Liver (tissue), 8 donors: ENCODE measurements at regions not wholly inside any gene's neighbourhood (a gene's known extent, or its start where the extent isn't known, plus 50 kb on each side); places are given as distances from the start of the nearest gene placed in this dataset.

Experiments used
- DNase-seq: peaks from one replicate; pipeline ENCODE4 v3.0.0-alpha.2; 2017; ENCODE audit warnings: low spot score
- H3K27ac ChIP-seq, 2 donors: one replicate each; pipeline ENCODE4 v1.7.0; 2013; ENCODE audit warnings: inconsistent platforms in 2 of 2, low read length in 2 of 2, control low read depth in 1 of 2, low read depth in 1 of 2, mild to moderate bottlenecking in 1 of 2
- H3K27me3 ChIP-seq, 4 donors: one replicate each; pipeline versions ENCODE4 v1.6.1 to v1.7.0; 2013; ENCODE audit warnings: low read length in 3 of 4, inconsistent platforms in 1 of 4, mild to moderate bottlenecking in 1 of 4, moderate library complexity in 1 of 4; ENCODE audit not compliant: control insufficient read depth in 4 of 4, insufficient read depth in 4 of 4
- H3K36me3 ChIP-seq, 4 donors: one replicate each; pipeline versions ENCODE4 v1.6.1 to v1.7.0; 2013; ENCODE audit warnings: low read length in 3 of 4, mild to moderate bottlenecking in 3 of 4, low read depth in 1 of 4, moderate library complexity in 1 of 4; ENCODE audit not compliant: control insufficient read depth in 4 of 4, insufficient read depth in 3 of 4
- H3K4me1 ChIP-seq, 4 donors: one replicate each; pipeline versions ENCODE4 v1.6.1 to v1.7.0; 2013; ENCODE audit warnings: low read length in 3 of 4, mild to moderate bottlenecking in 3 of 4, moderate library complexity in 1 of 4; ENCODE audit not compliant: control insufficient read depth in 4 of 4, insufficient read depth in 4 of 4
- H3K4me3 ChIP-seq, 3 donors: one replicate each; pipeline versions ENCODE4 v1.6.1 to v1.7.0; 2013; ENCODE audit warnings: low read length in 3 of 3, control low read depth in 1 of 3, low read depth in 1 of 3, mild to moderate bottlenecking in 1 of 3
- H3K9ac ChIP-seq, 2 donors: one replicate each; pipeline ENCODE4 v1.7.0; 2013; ENCODE audit warnings: low read length in 2 of 2, mild to moderate bottlenecking in 2 of 2, moderate library complexity in 2 of 2, control low read depth in 1 of 2, low read depth in 1 of 2
- H3K9me3 ChIP-seq, 4 donors: one replicate each; pipeline versions ENCODE4 v1.6.1 to v1.7.0; 2013; ENCODE audit warnings: low read length in 3 of 4; ENCODE audit not compliant: control insufficient read depth in 4 of 4
- ATF3 ChIP-seq: IDR thresholded peaks from 2 replicates; pipeline ENCODE4 v1.6.1; 2016; ENCODE audit warnings: antibody characterized with exemption
- CTCF ChIP-seq: fragments of 150-350 bp; IDR thresholded peaks from 2 replicates; pipeline ENCODE4 v1.5.1; 2017; ENCODE audit warnings: improper control_type of control experiment, low read depth, low read length; ENCODE audit not compliant: missing input control
- EGR1 ChIP-seq, 2 donors: IDR thresholded peaks; 2 replicates each; pipeline ENCODE4 v1.6.1; 2016 to 2018; ENCODE audit warnings: antibody characterized with exemption in 2 of 2, low read depth in 2 of 2
- FOXA1 ChIP-seq: IDR thresholded peaks from 2 replicates; pipeline ENCODE4 v1.6.1; 2016; ENCODE audit warnings: antibody characterized with exemption
- FOXA2 ChIP-seq: IDR thresholded peaks from 2 replicates; pipeline ENCODE4 v1.6.1; 2016; ENCODE audit warnings: antibody characterized with exemption
- GABPA ChIP-seq, 2 donors: IDR thresholded peaks in 1 of 2; conservative IDR thresholded peaks in 1 of 2; 2 replicates each; pipeline ENCODE4 v1.6.1; 2016; ENCODE audit warnings: antibody characterized with exemption in 2 of 2, mild to moderate bottlenecking in 1 of 2, moderate library complexity in 1 of 2
- HNF4A ChIP-seq, 2 donors: conservative IDR thresholded peaks; 2 replicates each; pipeline ENCODE4 v1.6.1; 2016; ENCODE audit warnings: antibody characterized with exemption in 2 of 2, mild to moderate bottlenecking in 2 of 2
- HNF4G ChIP-seq: IDR thresholded peaks from 2 replicates; pipeline ENCODE4 v1.6.1; 2016; ENCODE audit warnings: antibody characterized with exemption
- JUND ChIP-seq, 2 donors: IDR thresholded peaks; 2 replicates each; pipeline ENCODE4 v1.6.1; 2016; ENCODE audit warnings: antibody characterized with exemption in 2 of 2
- MAX ChIP-seq: IDR thresholded peaks from 2 replicates; pipeline ENCODE4 v1.6.1; 2016; ENCODE audit warnings: antibody characterized with exemption
- NR2F2 ChIP-seq: IDR thresholded peaks from 2 replicates; pipeline ENCODE4 v1.6.1; 2016; ENCODE audit warnings: antibody characterized with exemption
- RAD21 ChIP-seq, 2 donors: IDR thresholded peaks; 2 replicates each; pipeline ENCODE4 v1.6.1; 2016; ENCODE audit warnings: antibody characterized with exemption in 2 of 2, mild to moderate bottlenecking in 2 of 2
- REST ChIP-seq: IDR thresholded peaks from 2 replicates; pipeline ENCODE4 v1.6.1; 2016; ENCODE audit warnings: antibody characterized with exemption, mild to moderate bottlenecking
- RXRA ChIP-seq, 2 donors: IDR thresholded peaks; 2 replicates each; pipeline ENCODE4 v1.6.1; 2017 to 2018; ENCODE audit warnings: antibody characterized with exemption in 2 of 2, mild to moderate bottlenecking in 1 of 2
- SP1 ChIP-seq: IDR thresholded peaks from 2 replicates; pipeline ENCODE4 v1.6.1; 2018; ENCODE audit warnings: antibody characterized with exemption, mild to moderate bottlenecking
- TAF1 ChIP-seq: conservative IDR thresholded peaks from 2 replicates; pipeline ENCODE4 v1.6.1; 2016; ENCODE audit warnings: antibody characterized with exemption, mild to moderate bottlenecking
- YY1 ChIP-seq: IDR thresholded peaks from 2 replicates; pipeline ENCODE4 v1.6.1; 2016; ENCODE audit warnings: antibody characterized with exemption, mild to moderate bottlenecking
- ZBTB33 ChIP-seq: IDR thresholded peaks from 2 replicates; pipeline ENCODE4 v1.6.1; 2016; ENCODE audit warnings: antibody characterized with exemption
- WGBS: extraction: QIAGEN DNeasy Blood & Tissue Kit; methylation state at CpG from one replicate; pipeline ENCODE4 v1.1.7; 2013; 5-methylcytosine and 5-hydroxymethylcytosine counted together
- donor health status: healthy.
- donor health status: healthy.
- donor health status: healthy.
- donor health status: healthy.
- donor health status: healthy.

GRCh38 chr3:187565701-187566100 is 104.5 kb downstream of the SST start (continued):
- TF ChIP-seq ZBTB33 = no peak
- no peak for TF ChIP-seq HNF4G
- no peak for TF ChIP-seq FOXA2
- no peak for TF ChIP-seq MAX

GRCh38 chr3:187558990-187559389 is 111.2 kb downstream of the SST start:
- H3K4me1 ChIP-seq = no peaks in the 10 kb centered on the region
- no peak overlapping the region for H3K27ac ChIP-seq
- H3K9ac ChIP-seq = no peak overlapping the region
- TF ChIP-seq NR2F2 (no peak), SP1 (no peak), REST (no peak), RXRA (IDR thresholded peaks at IDR 0.05) (no peak), HNF4G (no peak), FOXA1 (no peak), CTCF (no peak), HNF4A (conservative IDR thresholded peaks at IDR 0.05) (no peak), TAF1 (no peak), GABPA (IDR thresholded peaks at IDR 0.05 in 1 of 2, conservative IDR thresholded peaks at IDR 0.05 in 1 of 2) (no peak), YY1 (no peak), MAX (no peak), RAD21 (IDR thresholded peaks at IDR 0.05) (no peak), ZBTB33 (no peak), JUND (IDR thresholded peaks at IDR 0.05) (no peak), ATF3 (no peak), FOXA2 (no peak), EGR1 (IDR thresholded peaks at IDR 0.05; ENCODE audit: low read depth in 2 of 2) (no peak)
- DNase-seq = no peak
- H3K36me3 ChIP-seq = no peaks in the 10 kb centered on the region
- 60% methylated on average over 2 of the region's 2 CpGs for WGBS
- H3K9me3 ChIP-seq = no peaks in the 10 kb centered on the region
- no peaks in the 10 kb centered on the region for H3K27me3 ChIP-seq
- no peak overlapping the region for H3K4me3 ChIP-seq
